ENCODE measurements at regions not wholly inside any gene's neighbourhood (a gene's known extent, or its start where the extent isn't known, plus 50 kb on each side); places are given as distances from the start of the nearest gene placed in this dataset.

DNA sequence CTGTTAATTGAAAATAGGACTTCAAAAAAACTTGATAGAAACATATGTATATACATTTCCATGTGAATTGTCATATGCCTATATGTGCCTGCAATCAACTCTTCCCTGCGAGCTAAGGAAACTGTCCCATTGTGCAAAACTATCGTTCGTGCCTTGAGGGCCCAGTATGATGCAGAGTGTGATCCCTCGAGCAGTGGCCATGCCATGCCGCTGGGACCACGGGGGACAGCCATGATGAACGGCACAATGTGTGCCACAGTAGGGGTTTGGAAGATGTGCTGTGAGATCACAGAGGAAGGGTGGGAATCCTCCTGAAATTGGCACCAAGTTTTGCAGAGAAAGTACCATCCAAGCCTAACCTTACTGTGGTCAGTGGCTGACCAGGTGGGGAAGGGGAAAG is 118.1 kb upstream of the SOX1 start:
- TF ChIP-seq CTCF (IDR thresholded peaks at IDR 0.05), result no peak
- TF ChIP-seq POLR2A (IDR thresholded peaks at IDR 0.05), result no peak
